NCI-H748 (cell line): ENCODE measurements at regions not wholly inside any gene's neighbourhood (a gene's known extent, or its start where the extent isn't known, plus 50 kb on each side); places are given as distances from the start of the nearest gene placed in this dataset.
A peak's percentile ranks its signal among the peaks of the same experiment; 100 is the strongest.
"Not testable (repeated sequence)": the region's sequence is repeated elsewhere in the genome, so short reads cannot be mapped to it uniquely, and the experiment has no call there.

Experiments used
- DNase-seq: peaks from one replicate; lab custom pipeline; 2025; ENCODE audit not compliant: unreplicated experiment; lab: John Stamatoyannopoulos, UW

DNA sequence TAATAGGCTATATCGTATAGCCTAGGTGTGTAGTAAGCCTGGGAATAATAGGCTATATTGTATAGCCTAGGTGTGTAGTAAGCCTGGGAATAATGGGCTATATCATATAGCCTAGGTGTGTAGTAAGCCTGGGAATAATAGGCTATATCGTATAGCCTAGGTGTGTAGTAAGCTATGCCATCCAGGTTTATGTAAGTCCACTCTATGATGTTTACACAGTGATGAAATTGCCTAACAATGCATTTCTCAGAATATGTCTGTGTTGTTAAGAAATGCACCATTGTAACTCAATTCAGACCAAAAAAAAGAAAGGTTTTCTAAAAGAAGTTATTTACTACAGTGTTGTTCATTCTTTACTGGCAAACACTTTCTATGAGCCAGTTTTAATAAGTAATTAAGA lies 1387.2 kb downstream of the STIM2 start:
- DNase-seq, result no peak

GRCh38 chr4:28248269-28248668 lies 1387.6 kb downstream of the STIM2 start:
- DNase-seq, result no peak

GRCh38 chr4:28250646-28251045 lies 1390.0 kb downstream of the STIM2 start:
- no peak for DNase-seq

DNA sequence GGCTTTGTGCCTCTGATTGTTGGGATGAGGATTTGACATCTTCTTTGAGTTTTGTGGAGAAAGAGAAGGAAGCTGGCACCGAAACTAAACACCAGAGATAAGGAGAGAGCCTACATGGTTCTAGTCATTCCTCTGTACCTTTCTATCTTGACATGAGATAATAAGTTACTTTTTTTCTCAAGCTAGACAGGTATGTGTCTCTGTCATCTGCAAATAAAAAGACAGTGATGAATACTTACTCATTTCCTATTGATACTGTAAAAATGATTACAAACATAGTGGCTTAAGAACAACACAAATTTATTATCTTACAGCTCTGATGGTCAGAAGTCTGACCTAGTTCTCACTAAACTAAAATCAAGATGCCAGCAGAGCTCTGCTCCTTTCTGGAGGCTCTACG lies 1391.2 kb downstream of the STIM2 start:
- no peak for DNase-seq

DNA sequence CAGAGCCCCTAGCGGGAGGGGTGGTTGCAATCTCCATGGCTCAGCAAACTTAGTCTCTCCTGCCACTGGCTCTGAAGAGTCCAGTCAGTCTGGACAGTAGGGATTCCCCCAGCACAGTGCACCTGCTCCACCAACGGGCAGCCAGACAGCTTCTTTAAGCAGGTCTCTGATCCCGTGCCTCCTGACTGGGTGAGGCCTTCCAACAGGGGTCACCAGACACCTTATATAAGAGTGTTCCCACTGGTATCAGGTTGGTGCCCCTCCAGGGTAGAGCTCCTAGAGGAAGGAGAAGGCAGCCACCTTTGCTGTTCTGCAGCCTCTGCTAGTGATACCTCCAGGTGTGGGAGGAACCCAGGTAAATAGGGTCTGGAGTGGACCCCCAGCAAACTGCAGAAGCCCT lies 1393.4 kb downstream of the STIM2 start:
- DNase-seq, result peak; percentile 2

GRCh38 chr4:28256295-28256694 lies 1395.7 kb downstream of the STIM2 start:
- no peak for DNase-seq

- DNase-seq, result no peak
Observed at GRCh38 chr4:28259951-28260350, 1399.3 kb downstream of the STIM2 start.

DNA sequence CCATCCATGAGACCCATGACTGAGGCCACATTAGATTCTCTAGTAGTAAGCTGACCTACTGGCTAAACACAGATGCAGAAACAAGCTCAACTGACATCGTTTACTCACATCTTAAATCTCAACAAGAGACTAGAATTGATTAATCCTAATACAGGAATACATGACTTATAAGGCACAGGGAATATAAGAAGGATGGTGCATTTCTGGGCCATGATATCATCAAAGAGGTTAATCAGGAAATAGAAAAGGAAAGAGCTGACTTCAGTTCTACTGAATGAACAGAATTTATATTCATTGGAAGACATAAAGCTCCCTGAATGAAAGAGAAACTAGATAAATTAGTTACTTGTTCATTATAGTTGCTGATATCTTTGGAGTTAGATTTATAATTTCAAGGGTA lies 1406.5 kb downstream of the STIM2 start:
- DNase-seq, result no peak

- DNase-seq, result no peak
Observed at GRCh38 chr4:28269426-28269825, 1408.8 kb downstream of the STIM2 start.

DNA sequence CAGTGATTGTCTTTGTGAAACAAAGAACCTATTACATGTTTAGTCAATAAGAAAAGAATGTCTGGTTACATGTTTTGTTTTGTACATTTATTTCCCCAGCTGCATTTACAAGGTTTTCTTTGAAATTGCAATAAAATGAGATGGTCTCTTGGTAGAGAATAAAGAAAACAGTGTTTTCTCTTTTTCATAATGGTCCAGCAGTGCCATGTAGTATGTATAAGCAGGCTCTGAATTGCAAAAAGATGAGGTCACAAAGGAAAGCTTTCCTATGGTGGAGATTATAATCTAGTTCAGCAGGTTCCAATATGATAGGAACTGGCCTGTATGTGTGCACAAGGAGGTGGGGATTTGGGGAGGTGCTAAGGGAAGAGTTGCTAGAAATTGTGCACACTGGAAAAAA lies 1417.3 kb downstream of the STIM2 start:
- DNase-seq, result peak; percentile 1

DNA sequence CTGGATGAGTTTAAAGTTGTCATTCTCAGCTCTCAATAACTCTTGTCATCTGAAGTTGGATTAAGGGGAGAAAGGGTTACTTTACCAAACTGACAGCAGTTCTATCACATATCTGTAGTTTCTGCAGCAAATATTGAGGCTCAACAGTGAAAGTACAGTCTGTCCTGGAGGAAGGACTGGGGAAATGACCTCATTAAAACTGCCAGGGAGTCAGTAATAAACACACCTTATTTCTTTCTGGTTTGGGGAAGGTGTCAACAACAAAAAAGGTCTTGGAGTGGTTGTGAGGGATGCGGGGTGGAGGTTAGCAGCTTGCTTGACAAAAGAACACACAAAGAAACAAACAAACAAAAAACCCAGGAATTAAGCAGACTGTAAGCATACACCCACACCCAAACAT lies 1418.0 kb downstream of the STIM2 start:
- no peak for DNase-seq

DNA sequence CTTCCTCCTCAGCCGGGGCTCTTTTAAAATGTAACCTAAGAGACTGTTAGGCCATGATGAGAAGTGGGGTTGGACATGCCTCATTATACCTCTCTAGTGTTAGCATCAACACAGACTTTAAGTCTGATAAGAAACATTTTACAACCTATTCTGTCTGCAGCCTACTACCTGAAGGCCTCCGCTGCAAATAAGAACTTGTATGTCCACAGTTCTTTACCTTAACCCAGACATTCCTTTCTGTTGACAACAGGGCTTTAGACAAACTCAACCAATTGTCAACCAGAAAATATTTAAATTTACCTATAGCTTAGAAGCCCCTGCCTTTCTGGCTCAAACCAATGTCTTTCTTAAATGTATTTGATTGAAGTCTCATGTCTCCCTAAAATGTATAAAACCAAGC lies 1418.6 kb downstream of the STIM2 start:
- no peak for DNase-seq

- not testable (repeated sequence) for DNase-seq
Observed at GRCh38 chr4:28286266-28286665, 1425.6 kb downstream of the STIM2 start.

DNA sequence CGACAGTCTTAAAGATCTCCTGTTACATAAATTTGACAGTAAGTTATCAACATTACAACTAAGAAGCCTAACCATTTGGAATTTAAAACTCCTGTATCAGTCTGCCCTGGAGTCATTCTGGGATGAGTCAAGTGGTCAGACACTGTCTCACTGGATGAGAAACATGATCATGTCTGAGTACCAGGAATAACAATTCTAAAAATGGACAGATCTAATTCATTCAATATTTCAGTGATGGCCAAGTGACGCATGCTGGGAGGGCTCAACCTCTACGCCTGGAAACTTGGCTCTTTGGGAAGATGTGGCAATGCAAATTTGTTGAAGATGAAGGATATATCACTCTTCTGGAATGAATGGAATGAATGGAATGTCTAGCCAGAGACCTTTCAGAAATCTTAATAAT lies 1427.2 kb downstream of the STIM2 start:
- DNase-seq, result no peak

DNA sequence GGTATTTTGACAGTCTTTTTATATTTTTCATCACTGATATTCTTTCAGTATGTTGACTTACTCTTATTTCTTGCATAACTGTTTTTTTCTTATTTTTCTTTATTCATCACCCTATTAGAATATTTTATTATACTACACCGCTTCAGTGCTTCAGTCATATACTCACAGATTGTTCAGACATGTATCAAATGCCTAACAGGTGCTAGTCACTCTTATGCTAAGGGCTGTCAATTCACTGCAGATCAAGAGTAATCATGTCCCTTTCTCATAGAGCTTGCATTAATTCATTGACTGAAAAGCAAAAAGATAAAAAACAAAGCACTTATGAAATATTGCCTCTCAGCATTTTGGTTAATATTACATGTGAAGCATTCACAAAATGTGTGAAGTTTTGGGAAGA lies 1435.6 kb downstream of the STIM2 start:
- no peak for DNase-seq

GRCh38 chr4:28310926-28311325 lies 1450.3 kb downstream of the STIM2 start:
- DNase-seq, result no peak

- not testable (repeated sequence) for DNase-seq
Observed at GRCh38 chr4:28312497-28312896, 1451.9 kb downstream of the STIM2 start.

GRCh38 chr4:28313729-28314713 lies 1453.4 kb downstream of the STIM2 start:
- DNase-seq, result peak; percentile 11

DNA sequence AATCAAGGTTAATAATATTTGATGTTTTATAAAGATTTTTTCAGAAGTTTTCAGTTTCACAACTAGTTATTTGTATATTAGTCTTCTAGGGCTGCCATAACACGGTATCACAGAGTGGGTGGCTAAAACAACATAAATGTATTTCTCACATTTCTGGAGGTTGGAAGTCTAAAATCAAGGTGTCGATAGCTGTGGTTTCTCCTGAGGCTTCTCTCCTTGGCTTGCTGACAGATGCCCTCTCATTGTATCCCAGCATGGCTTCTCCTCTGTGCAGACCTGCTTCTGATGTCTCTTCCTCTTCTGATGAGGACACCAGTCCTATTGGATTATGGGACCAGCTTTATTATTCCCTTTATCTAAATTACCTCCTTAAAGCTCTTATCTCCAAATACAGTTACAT lies 1456.6 kb downstream of the STIM2 start:
- no peak for DNase-seq

- DNase-seq, result no peak
Observed at GRCh38 chr4:28334249-28334648, 1473.6 kb downstream of the STIM2 start.

GRCh38 chr4:28341784-28342183 lies 1481.1 kb downstream of the STIM2 start:
- no peak for DNase-seq

DNA sequence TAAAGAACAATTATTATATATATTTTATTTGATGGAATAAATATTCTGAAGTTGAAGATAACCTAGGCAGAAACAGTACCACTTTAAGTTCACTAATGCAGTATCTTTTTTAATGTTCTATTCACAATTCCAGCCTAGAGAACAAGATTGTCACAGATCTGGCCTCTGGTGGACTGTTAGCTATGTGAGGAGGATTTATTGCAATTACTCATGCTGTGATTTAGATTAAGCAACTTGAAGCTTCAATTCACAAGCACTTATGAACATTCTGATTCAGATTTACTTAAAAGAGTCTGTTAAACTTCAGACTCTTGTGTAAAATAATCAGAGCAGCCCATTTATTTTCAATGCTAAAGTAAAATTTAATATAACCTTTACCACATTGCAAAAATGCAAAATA lies 1489.8 kb downstream of the STIM2 start:
- DNase-seq, result no peak

GRCh38 chr4:28351102-28351501 lies 1490.5 kb downstream of the STIM2 start:
- DNase-seq, result no peak
